ENCODE measurements at regions not wholly inside any gene's neighbourhood (a gene's known extent, or its start where the extent isn't known, plus 50 kb on each side); places are given as distances from the start of the nearest gene placed in this dataset.

DNA sequence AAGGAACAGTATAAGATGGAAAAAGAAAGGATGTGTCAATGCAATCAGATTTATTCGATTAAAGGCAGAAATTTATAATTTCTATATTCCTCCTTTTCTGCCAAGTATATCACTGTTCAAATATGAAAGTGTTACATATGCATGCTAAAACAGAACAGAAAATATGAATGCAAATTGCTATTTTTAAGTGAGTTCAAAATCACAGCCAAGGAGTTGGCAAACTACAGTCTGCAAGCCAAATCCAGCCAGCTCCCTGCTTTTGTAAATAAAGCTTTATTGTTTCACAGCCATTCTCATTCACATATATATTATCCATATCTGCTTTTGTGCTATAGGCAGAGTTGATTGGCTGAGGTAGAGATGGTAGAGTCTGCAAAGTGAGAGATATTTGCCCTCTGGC, 747.2 kb downstream of the ANKRD7 start:
- TF ChIP-seq POLR2A (IDR thresholded peaks at IDR 0.05) (no peak), POLR2AphosphoS5 (IDR thresholded peaks at IDR 0.05; ENCODE audit: insufficient read depth in 1 of 2, low read depth in 1 of 2) (no peak)
- TF ChIP-seq, protein P1, sequence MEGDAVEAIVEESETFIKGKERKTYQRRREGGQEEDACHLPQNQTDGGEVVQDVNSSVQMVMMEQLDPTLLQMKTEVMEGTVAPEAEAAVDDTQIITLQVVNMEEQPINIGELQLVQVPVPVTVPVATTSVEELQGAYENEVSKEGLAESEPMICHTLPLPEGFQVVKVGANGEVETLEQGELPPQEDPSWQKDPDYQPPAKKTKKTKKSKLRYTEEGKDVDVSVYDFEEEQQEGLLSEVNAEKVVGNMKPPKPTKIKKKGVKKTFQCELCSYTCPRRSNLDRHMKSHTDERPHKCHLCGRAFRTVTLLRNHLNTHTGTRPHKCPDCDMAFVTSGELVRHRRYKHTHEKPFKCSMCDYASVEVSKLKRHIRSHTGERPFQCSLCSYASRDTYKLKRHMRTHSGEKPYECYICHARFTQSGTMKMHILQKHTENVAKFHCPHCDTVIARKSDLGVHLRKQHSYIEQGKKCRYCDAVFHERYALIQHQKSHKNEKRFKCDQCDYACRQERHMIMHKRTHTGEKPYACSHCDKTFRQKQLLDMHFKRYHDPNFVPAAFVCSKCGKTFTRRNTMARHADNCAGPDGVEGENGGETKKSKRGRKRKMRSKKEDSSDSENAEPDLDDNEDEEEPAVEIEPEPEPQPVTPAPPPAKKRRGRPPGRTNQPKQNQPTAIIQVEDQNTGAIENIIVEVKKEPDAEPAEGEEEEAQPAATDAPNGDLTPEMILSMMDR (IDR thresholded peaks at IDR 0.05) = no peak

All from vagina (tissue), 2 donors.